ENCODE measurements at regions not wholly inside any gene's neighbourhood (a gene's known extent, or its start where the extent isn't known, plus 50 kb on each side); places are given as distances from the start of the nearest gene placed in this dataset.

DNA sequence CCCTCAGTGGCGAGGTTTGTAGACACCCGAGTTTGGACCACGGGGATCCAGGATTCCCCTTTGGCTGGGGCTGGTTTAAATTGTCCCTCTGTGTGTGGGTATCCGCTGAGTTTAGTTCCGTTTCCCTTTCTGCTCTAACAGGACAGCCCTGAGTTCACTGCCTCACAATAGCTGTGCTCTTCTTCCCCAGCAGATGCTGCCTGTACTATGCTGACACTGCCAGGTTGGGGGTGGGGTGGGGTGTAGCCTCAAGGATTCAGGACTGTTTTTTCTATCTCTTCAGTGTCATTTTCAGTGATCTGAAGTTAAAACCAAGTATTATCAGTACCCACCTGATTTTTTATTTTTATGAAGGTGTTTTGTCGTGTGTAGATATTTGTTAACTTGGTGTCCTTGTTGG lies 655.0 kb downstream of the COL12A1 start:
- no CpG with 5 or more reads among the region's 6 CpGs for WGBS (ENCODE audit: insufficient coverage)
- no peaks in the 10 kb centered on the region for H3K27me3 ChIP-seq (ENCODE audit: control insufficient read depth, insufficient read depth, low read length)
- H3K9me3 ChIP-seq (ENCODE audit: control insufficient read depth, insufficient read depth, low read length) = no peaks in the 10 kb centered on the region
- no peak overlapping the region for H3K4me3 ChIP-seq (ENCODE audit: low read depth, low read length)
- H3K36me3 ChIP-seq (ENCODE audit: control insufficient read depth, insufficient read depth, low read length) = no peaks in the 10 kb centered on the region
- H3K27ac ChIP-seq (ENCODE audit: low read depth, low read length) = no peak overlapping the region
- H3K4me1 ChIP-seq (ENCODE audit: control insufficient read depth, insufficient read depth, low read length) = no peaks in the 10 kb centered on the region
- no peak for DNase-seq (ENCODE audit: low read depth in 4 of 6, low spot score in 6 of 6)

DNA sequence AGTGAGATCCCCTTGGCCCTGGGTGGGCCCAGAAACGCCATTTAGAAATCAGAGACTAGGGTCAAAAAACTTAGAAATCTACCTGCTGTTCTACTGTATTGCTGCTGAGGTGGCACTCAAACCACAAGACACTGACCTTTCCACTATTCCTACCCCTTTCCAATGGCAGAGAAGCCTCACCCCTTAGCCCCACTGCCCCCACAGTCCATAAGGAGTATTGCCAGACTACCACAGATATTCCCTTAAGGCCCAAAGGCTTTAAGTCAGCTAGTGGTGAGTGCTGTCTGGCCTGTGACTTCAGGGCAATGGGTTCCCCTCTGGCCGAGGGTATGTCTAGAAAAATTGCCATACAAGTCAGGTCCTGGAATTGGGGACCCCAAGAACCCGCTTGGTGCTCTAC lies 656.1 kb downstream of the COL12A1 start:
- H3K9me3 ChIP-seq (ENCODE audit: control insufficient read depth, insufficient read depth, low read length) = no peaks in the 10 kb centered on the region
- H3K4me3 ChIP-seq (ENCODE audit: low read depth, low read length) = no peak overlapping the region
- no peak overlapping the region for H3K27ac ChIP-seq (ENCODE audit: low read depth, low read length)
- DNase-seq (ENCODE audit: low read depth in 4 of 6, low spot score in 6 of 6) = no peak
- H3K27me3 ChIP-seq (ENCODE audit: control insufficient read depth, insufficient read depth, low read length) = no peaks in the 10 kb centered on the region
- no peaks in the 10 kb centered on the region for H3K36me3 ChIP-seq (ENCODE audit: control insufficient read depth, insufficient read depth, low read length)
- H3K4me1 ChIP-seq (ENCODE audit: control insufficient read depth, insufficient read depth, low read length) = no peaks in the 10 kb centered on the region
- 82% methylated on average over 2 of the region's 3 CpGs for WGBS (ENCODE audit: insufficient coverage)

DNA sequence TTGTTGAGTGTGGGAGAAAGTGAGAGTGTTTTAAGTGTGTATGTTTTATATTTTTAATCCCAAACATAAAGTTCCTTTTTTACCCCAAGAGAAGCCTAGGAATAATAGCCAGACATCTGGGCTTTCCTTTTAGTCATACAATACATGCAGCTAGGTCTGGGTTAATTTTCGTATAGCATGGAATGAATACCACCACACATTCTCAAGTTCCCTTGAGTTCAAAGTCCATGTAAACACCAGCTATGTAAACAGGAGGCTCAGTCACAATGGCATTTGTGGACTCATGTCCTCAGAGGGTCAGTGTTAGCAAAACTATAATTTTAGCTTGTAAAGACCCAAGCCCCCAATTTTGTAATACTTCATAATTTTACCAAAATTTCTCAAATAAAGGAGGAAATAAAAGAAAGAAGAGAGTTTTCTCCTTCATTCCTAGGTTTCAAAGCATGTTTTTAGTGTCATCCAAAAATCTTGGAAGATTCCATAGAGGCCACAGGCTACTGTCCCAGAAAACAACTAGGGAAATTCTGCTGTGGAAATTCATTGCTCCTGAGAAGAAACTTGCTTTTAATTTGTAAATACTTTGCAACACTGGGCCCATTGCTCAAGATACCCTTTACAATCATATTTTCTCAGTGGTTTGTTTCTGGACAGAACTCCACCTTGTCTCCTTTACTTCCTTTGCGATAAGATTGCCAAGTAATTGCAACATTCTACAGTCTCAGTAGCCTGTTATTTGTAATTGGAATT lies 671.2 kb downstream of the COL12A1 start:
- Histone ChIP-seq H3K4me3 (ENCODE audit: low read depth, low read length) (no peak overlapping the region), H3K27ac (ENCODE audit: low read depth, low read length) (peak overlapping the region; percentile 8), H3K36me3 (ENCODE audit: control insufficient read depth, insufficient read depth, low read length) (no peaks in the 10 kb centered on the region), H3K4me1 (ENCODE audit: control insufficient read depth, insufficient read depth, low read length) (no peaks in the 10 kb centered on the region), H3K9me3 (ENCODE audit: control insufficient read depth, insufficient read depth, low read length) (no peaks in the 10 kb centered on the region), H3K27me3 (ENCODE audit: control insufficient read depth, insufficient read depth, low read length) (no peaks in the 10 kb centered on the region)
- WGBS (ENCODE audit: insufficient coverage) = 60% methylated on average over 1 of the region's 2 CpGs
- DNase-seq (ENCODE audit: low read depth in 4 of 6, low spot score in 6 of 6) = peak in 2 of 6 donors; percentile 2 to 44

DNA sequence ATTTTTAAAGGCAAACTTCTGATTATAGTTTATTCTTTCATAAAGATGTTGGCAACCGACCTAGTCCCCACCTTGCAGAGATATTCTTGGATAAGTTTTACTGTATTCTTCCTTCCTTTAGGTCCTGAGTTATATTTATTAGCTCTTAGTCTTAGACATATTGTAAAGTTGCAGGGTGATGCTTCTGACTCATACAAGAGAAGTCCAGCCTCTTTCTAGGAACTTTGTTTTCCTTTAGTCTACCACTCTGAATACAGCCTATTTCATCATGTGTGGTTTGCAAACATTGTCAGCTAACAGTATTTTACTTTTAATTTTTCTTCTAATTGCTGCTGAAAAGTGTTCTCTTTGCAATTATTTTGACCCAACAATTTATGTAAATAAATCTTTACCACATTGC lies 686.7 kb downstream of the COL12A1 start:
- WGBS (ENCODE audit: insufficient coverage) = no CpG with 5 or more reads among the region's 1 CpG

DNA sequence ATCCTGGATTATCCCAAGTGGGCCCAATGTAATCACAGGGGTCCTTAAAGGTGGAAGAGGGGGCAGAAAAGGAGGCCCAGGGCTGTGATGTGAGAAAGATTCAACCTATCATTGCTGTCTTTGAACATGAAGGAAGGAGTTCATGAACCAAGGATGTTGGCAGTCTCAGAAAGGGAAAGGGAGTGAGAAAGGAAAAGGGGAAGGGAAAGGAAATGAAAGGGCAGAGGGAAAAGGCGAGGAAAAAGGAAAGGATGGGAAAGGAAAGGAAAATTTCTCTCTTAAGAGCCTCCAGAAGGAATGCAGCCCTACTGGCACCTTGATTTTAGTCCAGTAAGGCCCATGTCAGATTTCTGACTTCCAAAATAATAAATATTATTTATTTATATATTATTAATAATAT lies 687.8 kb downstream of the COL12A1 start:
- Histone ChIP-seq H3K27ac (ENCODE audit: low read depth, low read length) (no peak overlapping the region), H3K27me3 (ENCODE audit: control insufficient read depth, insufficient read depth, low read length) (no peaks in the 10 kb centered on the region), H3K9me3 (ENCODE audit: control insufficient read depth, insufficient read depth, low read length) (no peaks in the 10 kb centered on the region), H3K36me3 (ENCODE audit: control insufficient read depth, insufficient read depth, low read length) (no peaks in the 10 kb centered on the region), H3K4me1 (ENCODE audit: control insufficient read depth, insufficient read depth, low read length) (no peaks in the 10 kb centered on the region), H3K4me3 (ENCODE audit: low read depth, low read length) (no peak overlapping the region)
- no peak for DNase-seq (ENCODE audit: low read depth in 4 of 6, low spot score in 6 of 6)
- no CpG with 5 or more reads among the region's 1 CpG for WGBS (ENCODE audit: insufficient coverage)

More for the DNA sequence above, 686.7 kb downstream of the COL12A1 start:
- Histone ChIP-seq H3K27ac (ENCODE audit: low read depth, low read length) (no peak overlapping the region), H3K4me3 (ENCODE audit: low read depth, low read length) (no peak overlapping the region), H3K27me3 (ENCODE audit: control insufficient read depth, insufficient read depth, low read length) (no peaks in the 10 kb centered on the region), H3K4me1 (ENCODE audit: control insufficient read depth, insufficient read depth, low read length) (no peaks in the 10 kb centered on the region), H3K36me3 (ENCODE audit: control insufficient read depth, insufficient read depth, low read length) (no peaks in the 10 kb centered on the region), H3K9me3 (ENCODE audit: control insufficient read depth, insufficient read depth, low read length) (no peaks in the 10 kb centered on the region)
- no peak for DNase-seq (ENCODE audit: low read depth in 4 of 6, low spot score in 6 of 6)

DNA sequence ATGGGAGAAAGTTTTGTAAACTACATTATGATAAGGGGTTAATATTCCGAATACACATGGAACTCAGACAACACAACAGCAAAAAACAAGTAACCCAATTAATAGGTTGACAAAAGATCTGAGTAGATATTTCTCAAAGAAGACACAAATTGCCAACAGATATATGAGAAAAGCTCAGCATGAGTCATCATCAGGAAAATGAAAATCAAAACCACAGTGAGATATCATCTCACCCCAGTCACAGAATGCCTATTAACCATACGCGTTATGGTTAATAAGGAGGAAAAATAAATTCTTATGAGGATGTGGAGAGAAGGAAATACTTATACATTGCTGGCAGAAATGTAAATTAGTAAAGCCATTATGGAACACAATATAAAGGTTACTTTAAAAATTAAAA lies 695.0 kb downstream of the COL12A1 start:
- Histone ChIP-seq H3K4me3 (ENCODE audit: low read depth, low read length) (no peak overlapping the region), H3K9me3 (ENCODE audit: control insufficient read depth, insufficient read depth, low read length) (peaks cover 4% of the 10 kb centered on the region), H3K4me1 (ENCODE audit: control insufficient read depth, insufficient read depth, low read length) (no peaks in the 10 kb centered on the region), H3K36me3 (ENCODE audit: control insufficient read depth, insufficient read depth, low read length) (no peaks in the 10 kb centered on the region), H3K27me3 (ENCODE audit: control insufficient read depth, insufficient read depth, low read length) (no peaks in the 10 kb centered on the region), H3K27ac (ENCODE audit: low read depth, low read length) (no peak overlapping the region)
- no peak for DNase-seq (ENCODE audit: low read depth in 4 of 6, low spot score in 6 of 6)
- no CpG with 5 or more reads among the region's 3 CpGs for WGBS (ENCODE audit: insufficient coverage)

DNA sequence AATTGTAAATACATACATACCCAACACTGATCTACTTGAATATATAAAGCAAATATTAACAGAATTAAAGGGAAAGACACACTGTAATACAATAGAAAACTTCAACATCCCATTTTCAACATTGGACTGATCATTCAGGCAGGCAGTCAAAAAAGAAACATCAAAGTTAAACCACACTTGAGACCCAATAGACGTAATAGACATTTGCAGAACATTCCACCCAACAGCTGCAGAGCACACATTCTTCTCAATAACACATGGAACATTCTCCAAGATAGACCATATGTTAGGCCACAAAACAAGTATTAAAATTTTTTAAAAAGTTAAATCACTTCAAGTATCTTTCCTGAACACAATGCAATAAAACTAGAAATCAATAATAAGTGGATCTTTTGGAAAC lies 698.2 kb downstream of the COL12A1 start:
- 83% methylated on average over 1 of the region's 1 CpG for WGBS (ENCODE audit: insufficient coverage)
- Histone ChIP-seq H3K4me3 (ENCODE audit: low read depth, low read length) (no peak overlapping the region), H3K9me3 (ENCODE audit: control insufficient read depth, insufficient read depth, low read length) (peaks cover 13% of the 10 kb centered on the region), H3K27ac (ENCODE audit: low read depth, low read length) (no peak overlapping the region), H3K27me3 (ENCODE audit: control insufficient read depth, insufficient read depth, low read length) (no peaks in the 10 kb centered on the region), H3K36me3 (ENCODE audit: control insufficient read depth, insufficient read depth, low read length) (no peaks in the 10 kb centered on the region), H3K4me1 (ENCODE audit: control insufficient read depth, insufficient read depth, low read length) (no peaks in the 10 kb centered on the region)
- DNase-seq (ENCODE audit: low read depth in 4 of 6, low spot score in 6 of 6) = no peak

DNA sequence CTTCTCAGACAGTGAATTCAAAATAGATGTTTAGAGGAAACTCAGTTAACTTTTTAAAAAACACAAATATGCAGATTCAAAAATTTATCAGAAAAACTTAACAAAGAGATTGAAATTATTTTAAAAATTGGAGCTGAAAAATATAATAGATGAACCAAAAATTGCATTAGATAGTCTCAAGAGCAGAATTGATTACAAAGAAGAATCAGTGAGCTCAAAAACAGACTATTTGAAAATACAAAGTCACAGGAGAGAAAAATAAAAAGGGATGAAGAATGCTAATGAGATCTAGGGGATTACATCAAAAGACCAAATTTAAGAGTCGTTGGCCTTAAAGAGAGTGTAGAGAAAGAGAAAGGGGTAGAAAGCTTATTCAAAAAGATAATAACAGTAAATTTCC lies 700.5 kb downstream of the COL12A1 start:
- H3K4me3 ChIP-seq (ENCODE audit: low read depth, low read length) = no peak overlapping the region
- H3K27me3 ChIP-seq (ENCODE audit: control insufficient read depth, insufficient read depth, low read length) = no peaks in the 10 kb centered on the region
- peaks cover 13% of the 10 kb centered on the region for H3K9me3 ChIP-seq (ENCODE audit: control insufficient read depth, insufficient read depth, low read length)
- DNase-seq (ENCODE audit: low read depth in 4 of 6, low spot score in 6 of 6) = no peak
- H3K27ac ChIP-seq (ENCODE audit: low read depth, low read length) = no peak overlapping the region
- no peaks in the 10 kb centered on the region for H3K36me3 ChIP-seq (ENCODE audit: control insufficient read depth, insufficient read depth, low read length)
- WGBS (ENCODE audit: insufficient coverage) = no CpG with 5 or more reads among the region's 1 CpG
- H3K4me1 ChIP-seq (ENCODE audit: control insufficient read depth, insufficient read depth, low read length) = no peaks in the 10 kb centered on the region

DNA sequence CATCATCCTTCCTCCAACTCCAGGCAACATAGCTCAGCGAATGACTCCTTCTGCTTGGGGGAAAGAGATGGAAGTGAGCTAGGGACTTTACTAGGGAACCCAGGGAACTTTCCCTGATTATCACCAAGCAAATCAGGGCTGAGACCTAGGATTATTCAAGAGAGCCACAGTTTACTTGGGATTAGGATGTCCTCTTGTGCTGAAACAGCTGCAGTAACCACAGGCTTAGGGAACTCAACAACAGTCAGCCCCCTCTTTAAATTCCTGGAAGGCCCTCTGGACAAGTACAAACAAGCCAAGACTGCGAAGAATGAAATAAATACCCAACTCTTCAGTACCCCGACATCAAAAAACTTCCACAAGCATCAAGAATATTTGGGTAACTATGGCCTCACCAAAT lies 700.9 kb downstream of the COL12A1 start:
- no peak for DNase-seq (ENCODE audit: low read depth in 4 of 6, low spot score in 6 of 6)
- Histone ChIP-seq H3K4me3 (ENCODE audit: low read depth, low read length) (no peak overlapping the region), H3K4me1 (ENCODE audit: control insufficient read depth, insufficient read depth, low read length) (no peaks in the 10 kb centered on the region), H3K9me3 (ENCODE audit: control insufficient read depth, insufficient read depth, low read length) (peaks cover 10% of the 10 kb centered on the region), H3K27me3 (ENCODE audit: control insufficient read depth, insufficient read depth, low read length) (no peaks in the 10 kb centered on the region), H3K27ac (ENCODE audit: low read depth, low read length) (no peak overlapping the region), H3K36me3 (ENCODE audit: control insufficient read depth, insufficient read depth, low read length) (no peaks in the 10 kb centered on the region)
- no CpG with 5 or more reads among the region's 3 CpGs for WGBS (ENCODE audit: insufficient coverage)

DNA sequence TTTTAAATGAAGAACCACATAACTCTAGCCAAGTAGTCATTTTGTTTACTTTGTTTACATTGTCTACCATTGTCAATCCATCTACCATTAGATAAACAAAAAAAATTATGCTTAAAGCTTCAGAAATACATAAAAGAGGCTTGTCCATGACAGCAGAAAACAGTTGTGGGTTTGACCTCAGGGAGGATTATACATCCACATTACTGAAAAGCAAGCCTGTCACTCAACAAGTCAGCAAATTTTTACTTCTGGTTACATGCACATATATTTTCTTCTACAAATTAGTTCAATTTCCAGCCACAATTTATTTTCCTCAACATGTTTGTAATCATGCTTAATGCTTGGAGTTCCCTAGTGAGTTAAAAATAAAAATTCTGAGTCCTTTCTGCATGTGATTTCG lies 713.3 kb downstream of the COL12A1 start:
- 80% methylated on average over 1 of the region's 1 CpG for WGBS (ENCODE audit: insufficient coverage)
- Histone ChIP-seq H3K27ac (ENCODE audit: low read depth, low read length) (no peak overlapping the region), H3K4me1 (ENCODE audit: control insufficient read depth, insufficient read depth, low read length) (no peaks in the 10 kb centered on the region)

More for the DNA sequence above, 713.3 kb downstream of the COL12A1 start:
- Histone ChIP-seq H3K36me3 (ENCODE audit: control insufficient read depth, insufficient read depth, low read length) (no peaks in the 10 kb centered on the region), H3K27me3 (ENCODE audit: control insufficient read depth, insufficient read depth, low read length) (no peaks in the 10 kb centered on the region), H3K9me3 (ENCODE audit: control insufficient read depth, insufficient read depth, low read length) (no peaks in the 10 kb centered on the region), H3K4me3 (ENCODE audit: low read depth, low read length) (no peak overlapping the region)
- DNase-seq (ENCODE audit: low read depth in 4 of 6, low spot score in 6 of 6) = no peak
